Neural progenitor cell (in vitro differentiated cells): ENCODE measurements at regions not wholly inside any gene's neighbourhood (a gene's known extent, or its start where the extent isn't known, plus 50 kb on each side); places are given as distances from the start of the nearest gene placed in this dataset.
A peak's percentile ranks its signal among the peaks of the same experiment; 100 is the strongest.

ENCODE experiments used
- DNase-seq: peaks from one replicate; pipeline ENCODE4 v3.0.0-alpha.2; 2016; ENCODE audit warnings: low spot score
- H2AFZ ChIP-seq: fragments of 200-600 bp; sonication (generic); replicated peaks from 2 replicates; pipeline ENCODE4 v1.6.1; 2016; ENCODE audit warnings: antibody characterized with exemption
- H3F3A ChIP-seq: fragments of 200-600 bp; sonication (generic); 2 replicates; pipeline ENCODE4 v1.6.1; 2016; ENCODE audit warnings: antibody characterized with exemption, low read depth
- H3K27ac ChIP-seq: fragments of 200-600 bp; sonication (generic); 2 replicates; pipeline ENCODE4 v1.5.1; 2016; ENCODE audit warnings: mild to moderate bottlenecking
- H3K27me3 ChIP-seq: fragments of 200-600 bp; sonication (generic); 2 replicates; pipeline ENCODE4 v1.6.1; 2016; ENCODE audit warnings: mild to moderate bottlenecking, moderate library complexity
- H3K36me3 ChIP-seq: fragments of 200-600 bp; sonication (generic); 2 replicates; pipeline ENCODE4 v1.5.1; 2016
- H3K4me1 ChIP-seq: fragments of 200-600 bp; sonication (generic); 2 replicates; pipeline ENCODE4 v1.6.1; 2016; ENCODE audit warnings: mixed run types
- H3K4me2 ChIP-seq: fragments of 200-600 bp; sonication (generic); 2 replicates; pipeline ENCODE4 v1.6.1; 2016
- H3K4me3 ChIP-seq: fragments of 200-600 bp; sonication (generic); 2 replicates; pipeline ENCODE4 v1.5.1; 2016
- H3K79me2 ChIP-seq: fragments of 200-600 bp; sonication (generic); 2 replicates; pipeline ENCODE4 v1.6.1; 2016; ENCODE audit warnings: low read depth
- H3K9ac ChIP-seq: fragments of 200-600 bp; sonication (generic); 2 replicates; pipeline ENCODE4 v1.6.1; 2016
- H3K9me3 ChIP-seq: fragments of 200-600 bp; sonication (generic); 2 replicates; pipeline ENCODE4 v1.5.1; 2016; ENCODE audit warnings: low read depth
- H4K20me1 ChIP-seq: fragments of 200-600 bp; sonication (generic); 2 replicates; pipeline ENCODE4 v1.6.1; 2016; ENCODE audit warnings: low read depth
- H3K27ac Mint-ChIP-seq: 3 replicates; pipeline ENCODE4 v1.8.0; 2021; ENCODE audit warnings: mixed read lengths
- H3K27me3 Mint-ChIP-seq: 2 replicates; pipeline ENCODE4 v1.8.0; 2022; ENCODE audit warnings: low read depth, mild to moderate bottlenecking, inconsistent platforms, moderate library complexity, mixed read lengths; ENCODE audit not compliant: insufficient read depth
- H3K36me3 Mint-ChIP-seq: 3 replicates; pipeline ENCODE4 v1.8.0; 2021; ENCODE audit warnings: mixed read lengths
- H3K4me1 Mint-ChIP-seq: 3 replicates; pipeline ENCODE4 v1.8.0; 2021; ENCODE audit warnings: mixed read lengths
- H3K4me3 Mint-ChIP-seq: 3 replicates; pipeline ENCODE4 v1.8.0; 2021; ENCODE audit warnings: mild to moderate bottlenecking, moderate library complexity, mixed read lengths
- H3K9me3 Mint-ChIP-seq: 3 replicates; pipeline ENCODE4 v1.8.0; 2020; ENCODE audit warnings: mixed read lengths
- EZH2 ChIP-seq: fragments of 200-600 bp; sonication (generic); IDR thresholded peaks from 2 replicates; pipeline ENCODE4 v1.6.1; 2017; ENCODE audit warnings: antibody characterized with exemption, mild to moderate bottlenecking, moderate library complexity
- EZH2phosphoT487 ChIP-seq: fragments of 200-600 bp; sonication (generic); IDR thresholded peaks from 2 replicates; pipeline ENCODE4 v1.6.1; 2017; ENCODE audit warnings: antibody characterized with exemption
- TF ChIP-seq, protein P1 (sequence below): fragments of 200-600 bp; sonication (generic); IDR thresholded peaks from 2 replicates; pipeline ENCODE4 v1.5.1; 2017; ENCODE audit warnings: antibody characterized with exemption, mild to moderate bottlenecking

DNA sequence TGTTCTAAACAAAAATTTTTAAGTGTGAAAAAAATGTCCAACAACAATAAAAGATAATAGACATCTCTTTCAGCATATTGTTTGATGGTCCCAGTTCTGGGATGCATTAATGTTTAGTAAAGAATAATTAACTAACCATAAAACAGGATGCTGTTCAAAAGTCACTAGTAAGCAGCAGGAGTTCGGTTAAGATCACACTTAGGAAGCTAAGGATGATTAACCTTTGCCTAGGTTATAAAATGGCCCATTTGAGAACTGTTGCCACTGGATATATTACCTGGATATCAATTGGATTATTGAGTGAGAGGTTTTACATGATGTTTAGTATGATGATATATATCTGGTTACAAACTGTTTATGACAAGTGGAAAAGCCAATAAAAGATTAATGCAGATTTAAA is 171.7 kb downstream of the ATG4C start:
- Histone ChIP-seq H3K27ac (no peak overlapping the region), H2AFZ (no peak overlapping the region), H3K27me3 (no peaks in the 10 kb centered on the region), H3K36me3 (no peaks in the 10 kb centered on the region), H3K4me3 (no peak overlapping the region), H3K9ac (no peak overlapping the region), H3K9me3 (no peaks in the 10 kb centered on the region), H3K4me2 (no peak overlapping the region), H3K4me1 (peaks cover 15% of the 10 kb centered on the region), H3K79me2 (no peaks in the 10 kb centered on the region), H4K20me1 (no peaks in the 10 kb centered on the region), H3F3A (no peaks in the 10 kb centered on the region)
- H3K9me3 Mint-ChIP-seq, result no peaks in the 10 kb centered on the region
- H3K4me1 Mint-ChIP-seq, result peaks cover 25% of the 10 kb centered on the region
- H3K27ac Mint-ChIP-seq, result no peak overlapping the region
- no peak for DNase-seq
- H3K4me3 Mint-ChIP-seq, result no peak overlapping the region
- H3K36me3 Mint-ChIP-seq, result no peaks in the 10 kb centered on the region
- H3K27me3 Mint-ChIP-seq, result peaks cover 5% of the 10 kb centered on the region
- TF ChIP-seq, protein P1, sequence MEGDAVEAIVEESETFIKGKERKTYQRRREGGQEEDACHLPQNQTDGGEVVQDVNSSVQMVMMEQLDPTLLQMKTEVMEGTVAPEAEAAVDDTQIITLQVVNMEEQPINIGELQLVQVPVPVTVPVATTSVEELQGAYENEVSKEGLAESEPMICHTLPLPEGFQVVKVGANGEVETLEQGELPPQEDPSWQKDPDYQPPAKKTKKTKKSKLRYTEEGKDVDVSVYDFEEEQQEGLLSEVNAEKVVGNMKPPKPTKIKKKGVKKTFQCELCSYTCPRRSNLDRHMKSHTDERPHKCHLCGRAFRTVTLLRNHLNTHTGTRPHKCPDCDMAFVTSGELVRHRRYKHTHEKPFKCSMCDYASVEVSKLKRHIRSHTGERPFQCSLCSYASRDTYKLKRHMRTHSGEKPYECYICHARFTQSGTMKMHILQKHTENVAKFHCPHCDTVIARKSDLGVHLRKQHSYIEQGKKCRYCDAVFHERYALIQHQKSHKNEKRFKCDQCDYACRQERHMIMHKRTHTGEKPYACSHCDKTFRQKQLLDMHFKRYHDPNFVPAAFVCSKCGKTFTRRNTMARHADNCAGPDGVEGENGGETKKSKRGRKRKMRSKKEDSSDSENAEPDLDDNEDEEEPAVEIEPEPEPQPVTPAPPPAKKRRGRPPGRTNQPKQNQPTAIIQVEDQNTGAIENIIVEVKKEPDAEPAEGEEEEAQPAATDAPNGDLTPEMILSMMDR, result no peak
- TF ChIP-seq EZH2phosphoT487, result no peak
- no peak for TF ChIP-seq EZH2

DNA sequence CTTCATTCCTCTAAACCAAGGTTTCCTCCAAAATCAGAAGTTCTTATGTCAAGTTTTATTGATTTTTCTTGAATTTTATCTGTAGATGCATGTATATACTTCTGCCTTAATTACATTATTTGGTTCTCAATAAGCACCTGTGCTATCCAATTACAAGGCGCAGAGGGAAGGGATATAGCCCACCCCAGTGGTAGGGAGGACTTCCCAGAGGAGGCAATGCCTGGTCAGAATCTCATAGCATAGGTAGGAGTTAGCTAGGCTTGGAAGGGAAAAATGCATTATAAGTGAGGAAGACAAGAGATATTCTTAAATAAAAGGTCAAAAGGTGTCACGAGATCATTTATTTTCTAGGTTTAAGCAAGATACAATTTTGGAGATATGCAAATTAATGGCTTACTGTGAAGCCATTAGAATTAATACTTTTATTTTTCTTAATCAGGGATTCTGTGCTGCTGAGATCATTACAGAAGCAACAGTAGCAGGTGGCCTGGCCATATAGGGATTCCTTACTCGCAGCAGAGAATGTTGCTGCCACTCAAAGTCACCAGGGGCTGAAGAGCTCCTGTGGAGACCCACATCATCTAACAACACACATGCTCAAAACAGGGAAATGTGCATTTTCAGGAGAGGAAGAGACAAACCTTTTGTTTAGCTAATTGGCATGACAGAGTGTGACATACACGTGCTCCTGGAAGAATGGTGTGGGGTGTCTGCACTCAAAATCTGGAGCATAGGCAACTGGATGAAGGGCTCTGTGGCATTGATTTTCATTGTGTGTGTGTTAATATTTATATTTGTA is 178.3 kb downstream of the ATG4C start:
- Mint-ChIP-seq H3K27ac (peak overlapping the region; percentile 58), H3K9me3 (no peaks in the 10 kb centered on the region), H3K36me3 (no peaks in the 10 kb centered on the region), H3K27me3 (peaks cover 22% of the 10 kb centered on the region), H3K4me3 (no peak overlapping the region), H3K4me1 (peaks cover 20% of the 10 kb centered on the region)
- Histone ChIP-seq H3K27ac (no peak overlapping the region), H3K79me2 (no peaks in the 10 kb centered on the region), H3K4me2 (no peak overlapping the region), H3F3A (no peaks in the 10 kb centered on the region), H3K9ac (no peak overlapping the region), H3K27me3 (no peaks in the 10 kb centered on the region), H3K9me3 (no peaks in the 10 kb centered on the region), H3K4me3 (no peak overlapping the region), H3K36me3 (no peaks in the 10 kb centered on the region), H3K4me1 (no peaks in the 10 kb centered on the region), H2AFZ (no peak overlapping the region), H4K20me1 (no peaks in the 10 kb centered on the region)
- DNase-seq, result no peak
- TF ChIP-seq EZH2 (no peak), EZH2phosphoT487 (no peak)
- TF ChIP-seq, protein P1, result no peak

DNA sequence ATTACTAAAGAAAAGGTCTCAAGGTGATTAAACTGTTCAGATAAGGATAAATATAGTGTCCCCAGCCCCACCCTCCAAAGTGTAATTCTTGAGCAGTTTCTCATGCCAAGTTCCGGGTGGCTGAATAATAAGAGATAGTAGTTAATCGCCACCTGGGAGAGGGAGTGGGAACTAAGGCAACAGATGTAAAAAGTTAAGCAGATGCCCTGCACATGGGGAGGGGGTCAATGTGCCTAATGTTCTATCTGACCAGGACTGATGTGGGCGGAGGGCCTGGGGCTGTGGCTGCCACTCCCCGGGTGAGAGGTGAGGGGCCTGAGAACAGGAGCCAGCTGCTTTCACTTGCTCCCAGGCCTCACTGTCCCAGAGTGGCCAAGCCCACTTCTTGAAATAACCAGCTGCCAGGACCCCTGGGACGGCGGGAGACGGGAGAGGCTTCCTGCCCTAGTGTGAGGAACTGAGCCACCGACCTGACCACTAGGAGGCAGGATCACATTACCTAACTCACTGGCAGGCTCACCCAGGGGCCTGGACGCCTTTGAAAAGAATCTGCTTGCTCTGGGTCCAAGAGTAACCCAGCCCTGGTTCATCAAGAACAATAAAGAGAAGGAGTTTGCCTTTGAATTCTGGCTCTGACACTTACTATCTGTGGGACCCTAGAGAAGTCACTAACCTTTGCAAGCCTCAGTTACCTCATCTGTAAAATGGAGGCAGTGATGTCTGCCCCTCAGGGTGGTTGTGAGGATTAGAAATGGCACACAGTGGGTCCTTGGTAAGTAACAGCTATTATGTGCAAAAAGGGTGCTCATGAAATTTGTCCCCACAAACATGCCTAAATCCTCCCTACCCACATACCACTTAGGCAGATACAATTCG is 179.2 kb downstream of the ATG4C start:
- H4K20me1 ChIP-seq, result no peaks in the 10 kb centered on the region
- Mint-ChIP-seq H3K9me3 (peaks cover 7% of the 10 kb centered on the region), H3K4me3 (no peak overlapping the region), H3K27ac (no peak overlapping the region), H3K27me3 (peaks cover 24% of the 10 kb centered on the region), H3K4me1 (peaks cover 20% of the 10 kb centered on the region), H3K36me3 (no peaks in the 10 kb centered on the region)
- no peak overlapping the region for H3K9ac ChIP-seq
- no peaks in the 10 kb centered on the region for H3K9me3 ChIP-seq
- H3K4me3 ChIP-seq, result no peak overlapping the region
- no peaks in the 10 kb centered on the region for H3K4me1 ChIP-seq
- H3K4me2 ChIP-seq, result no peak overlapping the region
- H2AFZ ChIP-seq, result peak overlapping the region; percentile 57
- no peaks in the 10 kb centered on the region for H3F3A ChIP-seq
- no peak overlapping the region for H3K27ac ChIP-seq
- TF ChIP-seq, protein P1, result peak; percentile 80
- no peak for TF ChIP-seq EZH2
- DNase-seq, result peak; percentile 84
- H3K27me3 ChIP-seq, result no peaks in the 10 kb centered on the region
- no peaks in the 10 kb centered on the region for H3K79me2 ChIP-seq
- H3K36me3 ChIP-seq, result no peaks in the 10 kb centered on the region
